ENCODE measurements at regions not wholly inside any gene's neighbourhood (a gene's known extent, or its start where the extent isn't known, plus 50 kb on each side); places are given as distances from the start of the nearest gene placed in this dataset.
A peak's percentile ranks its signal among the peaks of the same experiment; 100 is the strongest.

GRCh38 chr2:75340560-75340959, 141.2 kb upstream of the TACR1 start:
- peak; percentile 27 for DNase-seq (ENCODE audit: low read depth)
- TF ChIP-seq CTCF (conservative IDR thresholded peaks at IDR 0.05; ENCODE audit: control insufficient read depth, insufficient read depth, low read depth, low read length) = no peak
- no peak overlapping the region for H3K4me3 ChIP-seq (ENCODE audit: control insufficient read depth, low read depth, low read length)

- TF ChIP-seq CTCF (conservative IDR thresholded peaks at IDR 0.05; ENCODE audit: control insufficient read depth, insufficient read depth, low read depth, low read length) = no peak
- H3K4me3 ChIP-seq (ENCODE audit: control insufficient read depth, low read depth, low read length) = no peak overlapping the region
- DNase-seq (ENCODE audit: low read depth) = no peak
These were observed 139.1 kb upstream of the TACR1 start for GRCh38 chr2:75338461-75338860.

GRCh38 chr2:75337619-75338018, 138.3 kb upstream of the TACR1 start:
- H3K4me3 ChIP-seq (ENCODE audit: control insufficient read depth, low read depth, low read length) = no peak overlapping the region
- no peak for DNase-seq (ENCODE audit: low read depth)
- no peak for TF ChIP-seq CTCF (conservative IDR thresholded peaks at IDR 0.05; ENCODE audit: control insufficient read depth, insufficient read depth, low read depth, low read length)

- H3K4me3 ChIP-seq (ENCODE audit: control insufficient read depth, low read depth, low read length) = no peak overlapping the region
- no peak for TF ChIP-seq CTCF (conservative IDR thresholded peaks at IDR 0.05; ENCODE audit: control insufficient read depth, insufficient read depth, low read depth, low read length)
- no peak for DNase-seq (ENCODE audit: low read depth)
These were observed 137.7 kb upstream of the TACR1 start for GRCh38 chr2:75337016-75337415.

GRCh38 chr2:75336451-75336850, 137.1 kb upstream of the TACR1 start:
- DNase-seq (ENCODE audit: low read depth) = no peak
- TF ChIP-seq CTCF (conservative IDR thresholded peaks at IDR 0.05; ENCODE audit: control insufficient read depth, insufficient read depth, low read depth, low read length) = no peak
- H3K4me3 ChIP-seq (ENCODE audit: control insufficient read depth, low read depth, low read length) = no peak overlapping the region

GRCh38 chr2:75334076-75334475, 134.8 kb upstream of the TACR1 start:
- no peak for TF ChIP-seq CTCF (conservative IDR thresholded peaks at IDR 0.05; ENCODE audit: control insufficient read depth, insufficient read depth, low read depth, low read length)
- DNase-seq (ENCODE audit: low read depth) = no peak
- H3K4me3 ChIP-seq (ENCODE audit: control insufficient read depth, low read depth, low read length) = no peak overlapping the region

- no peak for DNase-seq (ENCODE audit: low read depth)
- H3K4me3 ChIP-seq (ENCODE audit: control insufficient read depth, low read depth, low read length) = no peak overlapping the region
- TF ChIP-seq CTCF (conservative IDR thresholded peaks at IDR 0.05; ENCODE audit: control insufficient read depth, insufficient read depth, low read depth, low read length) = no peak
These were observed 134.3 kb upstream of the TACR1 start for GRCh38 chr2:75333646-75334045.
